Ishikawa (cell line): ENCODE measurements at regions not wholly inside any gene's neighbourhood (a gene's known extent, or its start where the extent isn't known, plus 50 kb on each side); places are given as distances from the start of the nearest gene placed in this dataset.

Source experiments
- CEBPB ChIP-seq: IDR thresholded peaks from 2 replicates; pipeline ENCODE4 v1.6.1; 2012
- CREB1 ChIP-seq: IDR thresholded peaks from 2 replicates; pipeline ENCODE4 v1.6.1; 2012; ENCODE audit warnings: low read depth
- EGR1 ChIP-seq: IDR thresholded peaks from 2 replicates; pipeline ENCODE4 v1.6.1; 2012
- EP300 ChIP-seq: IDR thresholded peaks from 2 replicates; pipeline ENCODE4 v1.6.1; 2012; ENCODE audit warnings: borderline replicate concordance
- FOXM1 ChIP-seq: IDR thresholded peaks from 2 replicates; pipeline ENCODE4 v1.6.1; 2012; ENCODE audit warnings: low read depth, borderline replicate concordance
- MAX ChIP-seq: IDR thresholded peaks from 2 replicates; pipeline ENCODE4 v1.6.1; 2012
- NFIC ChIP-seq: IDR thresholded peaks from 2 replicates; pipeline ENCODE4 v1.6.1; 2012
- RAD21 ChIP-seq: IDR thresholded peaks from 2 replicates; pipeline ENCODE4 v1.6.1; 2012; ENCODE audit warnings: low read depth
- TAF1 ChIP-seq: IDR thresholded peaks from 2 replicates; pipeline ENCODE4 v1.6.1; 2012; ENCODE audit warnings: low read depth, mild to moderate bottlenecking
- TCF12 ChIP-seq: IDR thresholded peaks from 2 replicates; pipeline ENCODE4 v1.6.1; 2012; ENCODE audit warnings: low read depth
- TEAD4 ChIP-seq: IDR thresholded peaks from 2 replicates; pipeline ENCODE4 v1.6.1; 2012
- YY1 ChIP-seq: IDR thresholded peaks from 2 replicates; pipeline ENCODE4 v1.6.1; 2012; ENCODE audit warnings: low read depth
- ZBTB7A ChIP-seq: IDR thresholded peaks from 2 replicates; pipeline ENCODE4 v1.6.1; 2012; ENCODE audit warnings: low read depth
- TF ChIP-seq, protein P1 (sequence below): IDR thresholded peaks from 2 replicates; pipeline ENCODE4 v1.6.1; 2012; ENCODE audit warnings: low read depth, mild to moderate bottlenecking
- TF ChIP-seq, protein P2 (sequence below): IDR thresholded peaks from 2 replicates; pipeline ENCODE4 v1.6.1; 2012

GRCh38 chr14:65804439-65805112 lies 392.0 kb downstream of the FUT8 start:
- TF ChIP-seq EP300: no peak
- TF ChIP-seq YY1: no peak
- TF ChIP-seq FOXM1: no peak
- no peak for TF ChIP-seq TAF1
- no peak for TF ChIP-seq RAD21
- TF ChIP-seq MAX: no peak

DNA sequence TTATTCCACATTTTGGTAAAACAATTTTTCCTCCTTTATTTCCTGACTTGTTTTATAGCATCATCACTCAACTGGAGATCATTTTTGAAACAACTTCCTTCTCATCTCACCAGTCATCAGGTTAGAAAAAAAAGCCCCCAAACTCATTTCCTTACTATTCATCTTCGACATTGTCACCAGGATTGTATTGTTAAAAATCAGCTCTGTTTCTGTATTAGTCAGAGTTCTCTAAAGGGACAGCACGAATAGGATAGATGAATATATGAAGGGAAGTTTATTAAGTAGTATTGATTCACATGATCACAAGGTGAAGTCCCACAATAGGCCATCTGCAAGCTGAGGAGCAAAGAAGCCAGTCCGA lies 392.6 kb downstream of the FUT8 start:
- TF ChIP-seq CEBPB (no peak), ZBTB7A (no peak), TCF12 (no peak), CREB1 (no peak), FOXM1 (no peak), YY1 (no peak), NFIC (no peak), MAX (no peak)
- TF ChIP-seq, protein P1, sequence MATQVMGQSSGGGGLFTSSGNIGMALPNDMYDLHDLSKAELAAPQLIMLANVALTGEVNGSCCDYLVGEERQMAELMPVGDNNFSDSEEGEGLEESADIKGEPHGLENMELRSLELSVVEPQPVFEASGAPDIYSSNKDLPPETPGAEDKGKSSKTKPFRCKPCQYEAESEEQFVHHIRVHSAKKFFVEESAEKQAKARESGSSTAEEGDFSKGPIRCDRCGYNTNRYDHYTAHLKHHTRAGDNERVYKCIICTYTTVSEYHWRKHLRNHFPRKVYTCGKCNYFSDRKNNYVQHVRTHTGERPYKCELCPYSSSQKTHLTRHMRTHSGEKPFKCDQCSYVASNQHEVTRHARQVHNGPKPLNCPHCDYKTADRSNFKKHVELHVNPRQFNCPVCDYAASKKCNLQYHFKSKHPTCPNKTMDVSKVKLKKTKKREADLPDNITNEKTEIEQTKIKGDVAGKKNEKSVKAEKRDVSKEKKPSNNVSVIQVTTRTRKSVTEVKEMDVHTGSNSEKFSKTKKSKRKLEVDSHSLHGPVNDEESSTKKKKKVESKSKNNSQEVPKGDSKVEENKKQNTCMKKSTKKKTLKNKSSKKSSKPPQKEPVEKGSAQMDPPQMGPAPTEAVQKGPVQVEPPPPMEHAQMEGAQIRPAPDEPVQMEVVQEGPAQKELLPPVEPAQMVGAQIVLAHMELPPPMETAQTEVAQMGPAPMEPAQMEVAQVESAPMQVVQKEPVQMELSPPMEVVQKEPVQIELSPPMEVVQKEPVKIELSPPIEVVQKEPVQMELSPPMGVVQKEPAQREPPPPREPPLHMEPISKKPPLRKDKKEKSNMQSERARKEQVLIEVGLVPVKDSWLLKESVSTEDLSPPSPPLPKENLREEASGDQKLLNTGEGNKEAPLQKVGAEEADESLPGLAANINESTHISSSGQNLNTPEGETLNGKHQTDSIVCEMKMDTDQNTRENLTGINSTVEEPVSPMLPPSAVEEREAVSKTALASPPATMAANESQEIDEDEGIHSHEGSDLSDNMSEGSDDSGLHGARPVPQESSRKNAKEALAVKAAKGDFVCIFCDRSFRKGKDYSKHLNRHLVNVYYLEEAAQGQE: no peak

GRCh38 chr14:65808390-65808789 lies 395.9 kb downstream of the FUT8 start:
- TF ChIP-seq EGR1 (no peak), TAF1 (no peak), FOXM1 (no peak), MAX (no peak), YY1 (no peak), TEAD4 (no peak), NFIC (no peak), TCF12 (no peak), CEBPB (no peak), RAD21 (no peak), EP300 (no peak), ZBTB7A (no peak), CREB1 (no peak)
- TF ChIP-seq, protein P2, sequence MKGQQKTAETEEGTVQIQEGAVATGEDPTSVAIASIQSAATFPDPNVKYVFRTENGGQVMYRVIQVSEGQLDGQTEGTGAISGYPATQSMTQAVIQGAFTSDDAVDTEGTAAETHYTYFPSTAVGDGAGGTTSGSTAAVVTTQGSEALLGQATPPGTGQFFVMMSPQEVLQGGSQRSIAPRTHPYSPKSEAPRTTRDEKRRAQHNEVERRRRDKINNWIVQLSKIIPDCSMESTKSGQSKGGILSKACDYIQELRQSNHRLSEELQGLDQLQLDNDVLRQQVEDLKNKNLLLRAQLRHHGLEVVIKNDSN: no peak
- TF ChIP-seq, protein P1: no peak

DNA sequence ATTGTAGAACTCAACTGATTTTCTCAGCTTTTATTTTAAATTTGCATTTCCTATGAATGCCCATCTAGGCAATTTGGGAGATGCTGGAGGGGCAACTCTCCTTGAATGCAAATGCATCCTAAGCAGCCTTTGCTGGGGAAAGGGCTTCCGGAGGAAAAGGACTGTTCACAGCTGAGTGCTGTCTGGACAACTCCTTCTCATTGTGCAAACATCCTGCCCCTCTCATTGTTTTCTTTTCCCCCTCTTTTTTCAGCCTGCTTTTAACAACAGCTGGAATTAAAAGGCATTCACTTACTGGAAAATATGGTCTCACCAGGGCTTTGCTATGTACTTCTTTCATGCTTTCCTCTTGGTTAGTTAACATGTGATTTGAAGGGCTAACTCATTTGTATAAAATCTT lies 397.8 kb downstream of the FUT8 start:
- TF ChIP-seq YY1 (no peak), FOXM1 (no peak), CEBPB (no peak), TEAD4 (no peak), EP300 (no peak), RAD21 (no peak), NFIC (no peak), ZBTB7A (no peak), EGR1 (no peak), MAX (no peak), TCF12 (no peak), TAF1 (no peak), CREB1 (no peak)
- TF ChIP-seq, protein P1: no peak

DNA sequence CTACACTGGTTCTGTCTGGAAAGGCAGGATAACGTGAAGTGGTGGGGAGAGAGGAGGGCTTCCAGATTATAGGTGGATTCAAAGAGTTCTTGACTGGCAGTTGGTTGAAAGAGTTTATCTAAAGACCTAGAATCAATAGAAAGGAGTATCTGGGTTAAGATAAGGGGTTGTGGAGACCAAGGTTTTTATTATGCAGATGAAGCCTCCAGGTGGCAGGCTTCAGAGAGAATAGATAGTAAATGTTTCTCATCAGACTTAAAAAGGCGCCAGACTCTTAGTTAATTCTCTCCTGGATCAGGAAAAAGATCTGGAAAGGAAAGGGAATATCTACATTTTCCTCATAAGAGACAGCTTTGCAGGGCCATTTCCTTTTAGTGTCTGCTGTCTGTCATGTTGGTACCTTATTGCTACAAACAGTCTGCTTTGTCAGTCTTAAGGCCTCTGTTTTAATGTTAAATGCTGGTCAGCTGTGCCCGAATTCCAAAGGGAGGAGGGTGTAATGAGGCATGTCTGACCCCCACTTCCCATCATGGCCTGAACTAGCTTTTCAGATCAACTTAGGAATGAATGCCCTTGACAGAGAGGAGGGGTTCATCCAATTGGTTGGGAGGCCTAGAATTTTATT lies 401.3 kb downstream of the FUT8 start:
- no peak for TF ChIP-seq TCF12
- TF ChIP-seq RAD21: no peak
- no peak for TF ChIP-seq FOXM1
- no peak for TF ChIP-seq YY1
